ENCODE measurements at regions not wholly inside any gene's neighbourhood (a gene's known extent, or its start where the extent isn't known, plus 50 kb on each side); places are given as distances from the start of the nearest gene placed in this dataset.

DNA sequence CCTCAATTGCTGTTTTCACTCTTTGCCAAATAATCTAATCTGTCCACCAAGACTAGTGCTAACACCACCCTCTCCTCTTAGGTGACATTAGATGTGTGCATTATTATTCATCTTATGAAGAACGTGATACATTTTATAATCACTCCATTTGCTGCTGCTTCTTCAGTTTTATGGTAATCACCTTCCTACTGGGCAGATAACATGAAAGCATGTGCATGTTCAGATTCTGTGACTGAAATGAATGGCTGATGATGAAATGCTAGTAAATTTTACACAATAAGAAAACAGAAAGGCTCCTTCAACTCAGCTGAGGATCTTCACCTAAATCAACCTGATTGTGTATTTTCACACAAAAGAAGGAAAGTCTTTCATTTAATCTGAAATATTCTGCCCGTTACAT, 577.6 kb downstream of the CSNK1G3 start:
- no peak for DNase-seq

- no peak for DNase-seq
Observed at GRCh38 chr5:124088289-124089032, 576.5 kb downstream of the CSNK1G3 start.

DNA sequence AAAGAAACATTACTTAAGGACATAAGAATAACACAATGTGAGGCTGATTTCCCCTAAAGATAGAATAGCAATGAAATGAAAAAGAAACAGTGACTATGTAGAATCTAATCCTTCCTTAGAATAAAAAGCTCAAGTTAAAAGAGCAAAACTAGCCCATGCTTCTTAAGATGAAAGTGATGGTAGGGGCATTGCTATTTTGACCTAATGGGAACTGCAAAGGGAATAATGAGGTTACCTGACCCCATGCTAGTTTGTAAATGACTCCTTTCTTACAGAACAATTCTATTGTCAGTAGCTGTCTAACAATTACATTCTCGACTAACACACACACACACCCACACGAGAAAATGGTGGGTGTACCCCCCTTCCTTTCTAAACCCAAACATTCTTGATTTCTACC, 575.8 kb downstream of the CSNK1G3 start:
- DNase-seq, result no peak

DNA sequence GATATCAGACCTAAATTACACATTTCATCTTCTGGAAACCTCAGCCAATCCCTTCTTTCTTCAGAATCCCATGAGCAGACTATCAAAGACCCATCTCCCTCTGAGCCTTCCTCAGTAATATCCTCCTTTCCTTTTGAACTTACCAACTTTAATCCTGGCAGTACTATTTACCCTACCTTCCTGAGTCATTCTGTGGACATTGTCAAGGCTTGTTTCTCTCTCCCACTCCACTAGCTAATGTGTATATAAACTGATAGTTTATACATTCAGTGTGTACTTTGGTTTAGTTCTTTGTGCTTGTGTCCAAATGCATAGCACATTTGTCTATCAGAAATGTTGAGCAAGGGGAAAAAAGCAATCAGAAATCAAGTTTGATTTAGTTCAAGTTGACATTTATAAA, 568.3 kb downstream of the CSNK1G3 start:
- DNase-seq, result no peak

GRCh38 chr5:124079062-124079461, 567.1 kb downstream of the CSNK1G3 start:
- no peak for DNase-seq

GRCh38 chr5:124074500-124074899, 562.5 kb downstream of the CSNK1G3 start:
- DNase-seq, result no peak

- no peak for DNase-seq
Observed at GRCh38 chr5:124072570-124072969, 560.6 kb downstream of the CSNK1G3 start.

GRCh38 chr5:124071039-124071438, 559.1 kb downstream of the CSNK1G3 start:
- no peak for DNase-seq

- DNase-seq, result no peak
Observed at GRCh38 chr5:124065508-124065907, 553.5 kb downstream of the CSNK1G3 start.

- DNase-seq, result peak; percentile 11
Observed at GRCh38 chr5:124064956-124065355, 553.0 kb downstream of the CSNK1G3 start.

- DNase-seq, result peak; percentile 21
Observed at GRCh38 chr5:124061663-124062062, 549.7 kb downstream of the CSNK1G3 start.

GRCh38 chr5:124061068-124061430, 549.1 kb downstream of the CSNK1G3 start:
- DNase-seq, result no peak

- no peak for DNase-seq
Observed at GRCh38 chr5:124060413-124061067, 548.6 kb downstream of the CSNK1G3 start.

DNA sequence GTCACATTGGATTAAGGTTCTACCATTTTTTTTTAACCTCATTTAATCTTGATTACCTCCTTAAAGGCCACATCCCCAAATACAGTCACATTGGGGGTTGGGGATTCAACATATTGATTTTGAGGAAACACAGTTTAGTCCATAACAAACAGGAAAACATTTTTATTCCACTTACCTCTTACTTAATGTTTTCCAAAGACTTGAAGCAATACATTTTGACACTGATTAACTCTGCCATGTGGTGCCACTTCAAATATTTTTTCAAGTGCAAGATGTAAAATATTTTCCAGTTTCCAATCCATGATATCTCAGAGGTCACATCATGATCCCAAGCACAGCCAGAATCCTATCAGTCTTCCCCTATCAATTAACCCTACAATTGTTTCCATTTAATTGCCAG, 548.0 kb downstream of the CSNK1G3 start:
- DNase-seq, result no peak

DNA sequence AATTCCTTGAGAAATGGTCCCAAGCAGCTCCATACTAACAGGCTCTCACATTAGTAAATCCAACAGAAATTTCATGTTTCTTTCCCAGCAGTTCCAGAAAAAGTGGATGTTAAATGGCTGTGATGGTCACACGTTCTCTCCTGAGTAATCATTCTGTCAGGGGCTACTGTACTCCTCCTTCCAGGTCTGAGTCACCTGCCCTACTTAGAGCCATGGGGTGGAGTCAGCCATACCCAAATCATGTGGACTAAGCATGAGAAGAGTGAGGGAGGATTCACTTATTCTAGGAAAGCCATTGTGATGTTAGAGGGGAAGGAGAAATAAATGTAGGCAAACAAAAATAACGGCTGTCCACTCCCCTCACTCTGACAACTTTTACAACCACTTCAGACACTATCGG, 547.2 kb downstream of the CSNK1G3 start:
- no peak for DNase-seq

DNA sequence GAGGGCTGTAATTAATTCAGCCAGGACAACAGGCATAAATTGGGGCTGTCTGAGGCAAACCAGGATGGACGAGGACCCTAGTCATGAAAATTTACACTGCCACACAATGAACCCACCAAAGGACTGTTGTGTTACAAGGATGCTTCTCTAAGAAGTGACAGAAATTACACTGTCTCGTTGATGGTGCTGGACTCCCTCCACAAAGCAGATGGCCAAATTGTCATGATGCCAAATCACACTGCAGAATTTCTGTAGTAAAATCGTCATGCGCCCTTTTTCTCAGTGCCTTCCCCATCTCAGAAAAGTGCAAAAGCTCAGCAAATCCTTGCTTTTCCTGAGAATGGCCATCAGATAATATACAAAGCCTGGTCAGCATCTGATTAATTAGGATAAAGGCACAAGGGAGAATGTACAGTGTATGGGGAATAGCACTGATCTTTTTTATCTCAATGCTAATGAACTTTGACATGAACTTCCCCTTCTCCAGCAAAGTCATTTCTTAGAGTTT, 545.8 kb downstream of the CSNK1G3 start:
- DNase-seq, result no peak

DNA sequence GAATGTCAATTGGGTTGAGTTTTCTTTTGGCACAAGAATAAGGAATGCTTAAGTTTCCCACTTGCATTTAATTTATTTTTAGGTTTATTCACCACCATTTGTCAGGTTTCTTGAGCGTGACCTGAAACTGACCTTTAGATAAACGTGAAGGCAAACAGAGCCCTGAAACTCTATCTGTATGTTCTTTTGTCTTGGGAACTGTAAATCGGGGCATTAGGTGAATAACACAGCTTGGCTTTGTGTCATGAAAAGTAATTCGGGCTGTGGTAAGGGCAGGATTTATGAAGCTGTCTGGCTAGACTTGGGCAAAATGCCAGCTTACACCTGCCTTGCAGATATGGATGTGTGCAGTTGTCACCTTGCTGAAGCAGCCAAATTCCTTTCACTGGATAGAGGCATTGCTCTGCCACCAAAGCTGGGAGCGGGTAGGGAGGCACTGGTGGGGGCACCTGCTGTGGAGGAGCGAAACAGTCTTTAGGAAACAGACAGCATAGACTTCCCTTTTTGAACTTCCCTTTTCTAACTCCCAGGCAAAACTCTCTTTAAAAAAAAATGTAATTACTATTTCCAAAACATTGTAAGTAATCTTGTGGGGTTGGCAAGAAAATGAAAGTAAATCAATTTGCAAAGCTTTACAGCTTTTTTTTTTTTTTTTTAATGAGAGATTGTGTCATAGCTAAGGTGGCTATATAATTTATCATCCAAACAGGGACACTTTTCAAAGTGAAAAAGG, 545.2 kb downstream of the CSNK1G3 start:
- no peak for DNase-seq

- DNase-seq, result no peak
Observed at GRCh38 chr5:124056326-124056990, 544.5 kb downstream of the CSNK1G3 start.

- DNase-seq, result no peak
Observed at GRCh38 chr5:124055751-124056150, 543.8 kb downstream of the CSNK1G3 start.

GRCh38 chr5:124054564-124054963, 542.6 kb downstream of the CSNK1G3 start:
- no peak for DNase-seq

DNA sequence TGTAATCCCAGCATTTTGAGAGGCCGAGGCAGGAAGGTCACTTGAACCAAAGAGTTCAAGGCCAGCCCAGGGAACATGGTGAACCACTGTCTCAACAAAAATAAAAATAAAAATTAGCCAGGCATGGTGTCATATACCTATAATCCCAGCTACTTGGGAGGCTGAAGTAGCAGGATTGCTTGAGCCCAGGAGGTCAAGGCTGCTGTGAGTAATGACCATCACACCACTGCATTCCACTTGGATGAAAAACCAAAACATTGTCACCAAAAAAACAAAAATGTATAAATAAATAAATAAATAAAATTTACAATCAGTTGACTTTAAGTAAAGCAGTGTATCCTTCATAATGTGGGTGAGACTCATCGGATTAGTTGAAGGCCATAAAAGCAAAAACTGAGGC, 541.4 kb downstream of the CSNK1G3 start:
- peak; percentile 19 for DNase-seq

- no peak for DNase-seq
Observed at GRCh38 chr5:124052201-124052600, 540.2 kb downstream of the CSNK1G3 start.

DNA sequence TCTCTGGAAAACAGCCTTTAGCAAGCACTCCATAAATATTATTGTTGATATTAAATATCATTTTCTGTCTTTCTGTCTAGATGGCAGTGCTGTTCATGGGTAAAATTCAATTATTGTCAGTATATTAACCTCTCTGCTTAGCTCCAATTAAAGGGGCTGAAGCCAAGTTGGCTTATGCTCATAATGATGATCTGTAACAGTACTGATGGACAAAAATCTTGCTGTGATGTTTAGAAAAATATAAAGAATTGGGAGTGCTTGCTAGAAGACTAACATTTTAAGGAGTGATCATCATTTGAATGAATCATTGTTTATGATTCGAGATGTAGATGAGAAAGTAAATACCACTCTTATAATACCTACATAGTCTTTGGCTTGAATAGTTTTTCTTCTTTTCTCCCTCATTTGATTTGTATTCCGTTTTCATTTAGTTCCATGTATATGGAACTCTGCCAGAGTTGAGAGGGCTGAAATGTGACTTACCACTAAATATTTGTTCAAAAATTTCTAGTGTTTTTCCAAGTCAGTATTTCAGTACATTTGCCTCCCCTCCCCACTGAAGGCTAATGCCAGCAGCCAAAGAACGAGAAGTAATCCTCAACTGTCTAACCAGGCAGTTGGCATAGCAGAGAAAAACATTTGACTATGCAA, 538.3 kb downstream of the CSNK1G3 start:
- DNase-seq, result no peak
